Astrocyte (in vitro differentiated cells and primary cell): ENCODE measurements at regions not wholly inside any gene's neighbourhood (a gene's known extent, or its start where the extent isn't known, plus 50 kb on each side); places are given as distances from the start of the nearest gene placed in this dataset.
"Not testable (repeated sequence)": the region's sequence is repeated elsewhere in the genome, so short reads cannot be mapped to it uniquely, and the experiment has no call there.

Source experiments
- DNase-seq: peaks from one replicate; pipeline ENCODE4 v3.0.0-alpha.2; 2010; ENCODE audit warnings: low read depth
- FAIRE-seq: peaks from 2 replicates; lab custom pipeline; 2011; peaks lifted over from hg19 to GRCh38; lab: Jason Lieb, UNC
- H2AFZ ChIP-seq: 2 replicates; pipeline ENCODE4 v1.6.0; 2012; ENCODE audit warnings: low read depth, low read length, inconsistent platforms
- H3K27ac ChIP-seq: 2 replicates; pipeline ENCODE4 v1.5.1; 2011; ENCODE audit warnings: low read depth, low read length, inconsistent platforms
- H3K27me3 ChIP-seq: 2 replicates; pipeline ENCODE4 v1.6.0; 2011; ENCODE audit warnings: low read length, inconsistent platforms; ENCODE audit not compliant: insufficient read depth
- H3K36me3 ChIP-seq: 2 replicates; pipeline ENCODE4 v1.5.1; 2011; ENCODE audit warnings: low read length, inconsistent platforms; ENCODE audit not compliant: insufficient read depth
- H3K4me1 ChIP-seq: 2 replicates; pipeline ENCODE4 v1.5.1; 2011; ENCODE audit warnings: low read length, inconsistent platforms; ENCODE audit not compliant: insufficient read depth
- H3K4me2 ChIP-seq: 2 replicates; pipeline ENCODE4 v1.6.0; 2012; ENCODE audit warnings: low read length, inconsistent platforms
- H3K4me3 ChIP-seq: 2 replicates; pipeline ENCODE4 v1.5.1; 2011; ENCODE audit warnings: low read depth, mild to moderate bottlenecking, low read length, inconsistent platforms; ENCODE audit not compliant: insufficient read depth
- H3K79me2 ChIP-seq: 2 replicates; pipeline ENCODE4 v1.6.0; 2012; ENCODE audit warnings: mild to moderate bottlenecking, low read length, inconsistent platforms; ENCODE audit not compliant: insufficient read depth
- H3K9ac ChIP-seq: 2 replicates; pipeline ENCODE4 v1.6.0; 2012; ENCODE audit warnings: mild to moderate bottlenecking, low read length, inconsistent platforms
- H3K9me3 ChIP-seq: 2 replicates; pipeline ENCODE4 v1.5.1; 2012; ENCODE audit warnings: low read depth, mild to moderate bottlenecking, low read length, inconsistent platforms; ENCODE audit not compliant: insufficient read depth
- H4K20me1 ChIP-seq: 2 replicates; pipeline ENCODE4 v1.6.0; 2012; ENCODE audit warnings: low read length, inconsistent platforms; ENCODE audit not compliant: insufficient read depth
- H3K27ac Mint-ChIP-seq: one replicate; pipeline ENCODE4 v1.8.0; 2021; ENCODE audit warnings: mild to moderate bottlenecking, mixed read lengths; ENCODE audit not compliant: unreplicated experiment
- H3K27me3 Mint-ChIP-seq: one replicate; pipeline ENCODE4 v1.8.0; 2021; ENCODE audit warnings: low read depth, mixed read lengths; ENCODE audit not compliant: unreplicated experiment
- H3K36me3 Mint-ChIP-seq: one replicate; pipeline ENCODE4 v1.8.0; 2021; ENCODE audit warnings: low read depth, mixed read lengths; ENCODE audit not compliant: unreplicated experiment
- H3K4me1 Mint-ChIP-seq: one replicate; pipeline ENCODE4 v1.8.0; 2021; ENCODE audit warnings: low read depth, mixed read lengths; ENCODE audit not compliant: unreplicated experiment
- H3K4me3 Mint-ChIP-seq: one replicate; pipeline ENCODE4 v1.8.0; 2021; ENCODE audit warnings: mild to moderate bottlenecking, moderate library complexity, mixed read lengths; ENCODE audit not compliant: unreplicated experiment
- H3K9me3 Mint-ChIP-seq: one replicate; pipeline ENCODE4 v1.8.0; 2021; ENCODE audit warnings: mild to moderate bottlenecking, mixed read lengths; ENCODE audit not compliant: unreplicated experiment

DNA sequence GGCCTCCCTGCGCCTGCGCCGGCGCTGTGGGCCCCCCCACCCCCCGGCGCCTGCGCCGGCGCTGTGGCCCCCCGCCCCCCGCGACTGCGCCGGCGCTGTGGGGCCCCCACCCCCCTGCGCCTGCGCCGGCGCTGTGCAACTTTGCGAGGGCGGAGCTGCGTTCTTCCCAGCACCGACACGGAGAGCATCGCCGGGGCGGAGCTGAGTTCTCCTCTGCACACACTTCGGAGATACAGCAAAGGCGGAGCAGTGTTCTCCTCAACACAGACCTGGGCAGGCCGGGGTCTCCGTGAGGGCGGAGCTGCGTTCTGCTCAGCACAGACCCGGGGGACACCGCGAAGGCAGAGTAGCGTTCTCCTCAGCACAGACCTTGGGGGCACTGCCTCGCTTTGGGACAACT lies 1478.3 kb upstream of the TPTE start:
- DNase-seq, H3K27me3 Mint-ChIP-seq: not testable (repeated sequence)

DNA sequence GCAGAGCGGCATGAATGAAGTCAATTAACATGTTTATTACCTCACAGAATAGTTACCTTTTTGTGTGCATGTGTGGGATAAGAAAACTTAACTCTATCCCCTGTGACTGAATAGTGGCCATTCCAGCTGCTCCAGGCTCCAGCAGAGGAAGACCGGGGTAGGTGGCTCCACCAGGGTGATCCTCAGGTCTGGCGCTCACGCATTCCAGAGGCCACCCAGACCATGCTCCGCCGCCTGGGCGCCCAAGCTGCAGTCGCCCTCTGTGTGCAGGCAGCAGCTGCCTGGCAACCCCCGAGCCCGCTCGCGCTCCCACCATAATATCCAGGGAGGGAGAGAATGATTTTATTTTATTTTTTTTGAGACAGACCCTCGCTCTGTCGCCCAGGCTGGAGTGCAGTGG lies 1474.5 kb upstream of the TPTE start:
- H3K36me3 Mint-ChIP-seq, H3K9me3 Mint-ChIP-seq, H3K36me3 ChIP-seq, DNase-seq, H3K9ac ChIP-seq, H3K4me1 ChIP-seq, H4K20me1 ChIP-seq, H3K27ac ChIP-seq, H2AFZ ChIP-seq, H3K4me3 ChIP-seq, FAIRE-seq, H3K4me3 Mint-ChIP-seq, H3K27ac Mint-ChIP-seq, H3K27me3 ChIP-seq, H3K4me1 Mint-ChIP-seq, H3K79me2 ChIP-seq, H3K4me2 ChIP-seq, H3K27me3 Mint-ChIP-seq, H3K9me3 ChIP-seq: not testable (repeated sequence)

More for the DNA sequence above, 1478.3 kb upstream of the TPTE start:
- H3K4me2 ChIP-seq, FAIRE-seq, H3K79me2 ChIP-seq, H3K9ac ChIP-seq, H3K36me3 Mint-ChIP-seq, H3K9me3 Mint-ChIP-seq, H3K4me3 Mint-ChIP-seq, H3K9me3 ChIP-seq, H3K27ac ChIP-seq, H3K4me1 ChIP-seq, H3K27me3 ChIP-seq, H3K36me3 ChIP-seq, H3K27ac Mint-ChIP-seq, H2AFZ ChIP-seq, H4K20me1 ChIP-seq, H3K4me1 Mint-ChIP-seq, H3K4me3 ChIP-seq: not testable (repeated sequence)

DNA sequence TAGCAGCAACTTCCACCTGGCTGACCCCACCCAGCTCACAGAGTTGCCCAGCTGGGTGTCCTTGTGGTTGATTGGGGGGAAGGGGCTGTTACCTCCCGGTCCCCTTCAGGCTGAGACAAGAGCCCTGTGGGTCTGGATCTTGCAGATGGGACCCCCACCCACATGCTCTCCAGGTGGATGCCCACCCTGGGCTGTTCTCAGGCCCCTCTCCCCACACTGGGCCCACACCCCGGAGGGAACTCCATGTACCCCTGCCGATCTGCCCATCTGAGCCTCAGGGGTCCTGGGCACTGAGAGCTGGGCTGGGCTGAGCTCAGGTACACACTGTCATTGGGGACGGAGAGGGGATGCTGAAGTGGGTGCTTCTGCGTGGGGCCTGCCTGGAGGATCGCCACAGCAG lies 1453.9 kb upstream of the TPTE start:
- not testable (repeated sequence) for H4K20me1 ChIP-seq, H3K4me1 ChIP-seq, H3K9me3 Mint-ChIP-seq, H2AFZ ChIP-seq, H3K27ac Mint-ChIP-seq, H3K4me3 ChIP-seq, H3K4me2 ChIP-seq, H3K79me2 ChIP-seq, H3K36me3 Mint-ChIP-seq, H3K9me3 ChIP-seq, H3K4me3 Mint-ChIP-seq, DNase-seq, FAIRE-seq, H3K27me3 Mint-ChIP-seq, H3K27ac ChIP-seq, H3K27me3 ChIP-seq, H3K9ac ChIP-seq, H3K4me1 Mint-ChIP-seq, H3K36me3 ChIP-seq

DNA sequence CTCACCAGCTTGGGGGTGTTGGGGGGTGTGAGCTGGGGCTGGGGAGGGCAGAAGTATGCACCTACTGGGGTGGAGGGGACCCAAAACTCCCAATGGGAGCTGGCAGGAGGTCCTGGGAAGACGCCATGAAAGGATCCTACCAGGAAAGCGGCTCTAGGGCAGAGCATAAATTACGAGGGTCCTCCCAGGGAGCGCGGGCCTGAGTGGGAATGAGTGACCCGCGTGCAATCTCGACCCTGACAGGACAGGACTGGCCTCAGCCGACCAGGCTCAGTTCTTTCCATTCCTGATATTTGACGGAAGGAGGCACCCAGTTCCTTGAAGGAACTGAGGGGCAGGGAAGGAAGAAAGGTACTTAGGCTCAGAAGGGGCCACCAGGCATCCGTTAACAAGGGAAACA lies 1452.8 kb upstream of the TPTE start:
- H2AFZ ChIP-seq, DNase-seq, H3K36me3 Mint-ChIP-seq, H3K27me3 ChIP-seq, H3K36me3 ChIP-seq, FAIRE-seq, H3K27ac Mint-ChIP-seq, H3K4me1 ChIP-seq, H3K79me2 ChIP-seq, H3K9me3 ChIP-seq, H3K9me3 Mint-ChIP-seq, H4K20me1 ChIP-seq, H3K9ac ChIP-seq, H3K4me2 ChIP-seq, H3K27me3 Mint-ChIP-seq, H3K4me3 ChIP-seq, H3K4me3 Mint-ChIP-seq, H3K27ac ChIP-seq, H3K4me1 Mint-ChIP-seq: not testable (repeated sequence)

DNA sequence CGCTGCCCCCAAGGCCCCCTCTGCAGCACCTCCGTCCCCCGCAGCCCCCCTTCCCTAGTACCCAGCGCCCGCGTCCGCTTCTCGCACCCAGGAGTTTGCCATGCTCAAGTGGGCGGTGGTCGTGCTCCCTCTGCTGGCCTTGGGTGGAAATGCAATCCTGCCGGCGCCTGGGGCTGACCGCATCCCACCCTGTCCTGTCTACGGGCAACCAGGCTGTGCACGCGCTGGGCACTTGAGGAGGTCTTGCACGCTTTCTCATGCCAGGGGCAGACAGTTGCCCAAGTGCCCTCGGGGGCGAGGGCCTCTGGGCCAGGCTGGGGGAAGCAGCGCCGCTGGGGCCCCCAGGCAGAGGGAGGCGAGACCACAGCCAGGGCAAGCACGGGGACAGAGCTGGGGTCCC lies 1450.7 kb upstream of the TPTE start:
- not testable (repeated sequence) for DNase-seq, H3K27ac Mint-ChIP-seq, H3K27me3 ChIP-seq, H3K36me3 ChIP-seq, H3K9ac ChIP-seq, H3K9me3 Mint-ChIP-seq, H3K4me2 ChIP-seq, H3K79me2 ChIP-seq, H3K4me3 Mint-ChIP-seq, H3K27ac ChIP-seq, H3K9me3 ChIP-seq, H3K27me3 Mint-ChIP-seq, H4K20me1 ChIP-seq, H3K4me1 ChIP-seq, H3K36me3 Mint-ChIP-seq, H3K4me1 Mint-ChIP-seq, H2AFZ ChIP-seq, H3K4me3 ChIP-seq, FAIRE-seq

DNA sequence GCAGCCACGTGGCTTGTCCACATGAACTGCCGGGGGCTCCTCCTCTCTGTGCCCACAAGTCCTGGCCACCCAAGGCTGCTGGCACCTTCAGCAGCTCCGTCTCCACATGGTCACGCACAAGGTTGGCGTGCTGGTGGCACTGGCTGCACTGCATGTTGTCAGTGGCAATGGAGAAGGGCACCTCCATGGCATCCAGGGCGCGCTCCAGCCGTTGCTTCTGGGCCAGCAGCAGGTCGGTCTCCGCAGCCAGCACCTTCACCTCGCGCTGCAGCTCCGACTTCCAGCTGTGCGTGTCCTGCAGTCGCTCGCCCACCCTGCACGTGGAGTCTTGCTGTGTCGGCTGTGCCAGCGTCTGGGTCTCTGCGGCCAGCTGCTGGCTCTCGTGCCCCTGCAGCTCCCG lies 1448.4 kb upstream of the TPTE start:
- not testable (repeated sequence) for H3K9ac ChIP-seq, H3K27ac ChIP-seq, FAIRE-seq, H3K36me3 ChIP-seq, H3K79me2 ChIP-seq, H3K27me3 ChIP-seq, H3K4me2 ChIP-seq, H3K27me3 Mint-ChIP-seq, H2AFZ ChIP-seq, H3K4me1 Mint-ChIP-seq, H3K4me1 ChIP-seq, H3K27ac Mint-ChIP-seq, H3K36me3 Mint-ChIP-seq, DNase-seq, H3K9me3 ChIP-seq, H3K4me3 Mint-ChIP-seq, H4K20me1 ChIP-seq, H3K9me3 Mint-ChIP-seq, H3K4me3 ChIP-seq
